Endodermal cell (in vitro differentiated cells): ENCODE measurements at regions not wholly inside any gene's neighbourhood (a gene's known extent, or its start where the extent isn't known, plus 50 kb on each side); places are given as distances from the start of the nearest gene placed in this dataset.
"Not testable (repeated sequence)": the region's sequence is repeated elsewhere in the genome, so short reads cannot be mapped to it uniquely, and the experiment has no call there.

Source experiments
- DNase-seq: peaks from one replicate; pipeline ENCODE4 v3.0.0-alpha.2; 2017
- H3K27ac ChIP-seq: 2 replicates; pipeline ENCODE4 v1.5.1; 2013; ENCODE audit warnings: mild to moderate bottlenecking, low read depth, low read length, moderate library complexity
- H3K27me3 ChIP-seq: 2 replicates; pipeline ENCODE4 v1.6.1; 2013; ENCODE audit warnings: mild to moderate bottlenecking, low read length, moderate library complexity; ENCODE audit not compliant: insufficient read depth, control insufficient read depth, poor library complexity, severe bottlenecking
- H3K36me3 ChIP-seq: 2 replicates; pipeline ENCODE4 v1.7.0; 2013; ENCODE audit warnings: mild to moderate bottlenecking, low read length, moderate library complexity; ENCODE audit not compliant: control insufficient read depth, insufficient read depth
- H3K4me1 ChIP-seq: one replicate; pipeline ENCODE4 v1.7.0; 2013; ENCODE audit warnings: low read length; ENCODE audit not compliant: control insufficient read depth, insufficient read depth
- H3K4me3 ChIP-seq: 2 replicates; pipeline ENCODE4 v1.5.1; 2013; ENCODE audit warnings: mild to moderate bottlenecking, low read length, moderate library complexity
- H3K9ac ChIP-seq: 2 replicates; pipeline ENCODE4 v1.6.1; 2013; ENCODE audit warnings: mild to moderate bottlenecking, low read length, moderate library complexity; ENCODE audit not compliant: poor library complexity, severe bottlenecking; ENCODE audit errors: extremely low read depth
- H3K9me3 ChIP-seq: 2 replicates; pipeline ENCODE4 v1.6.1; 2013; ENCODE audit warnings: mild to moderate bottlenecking, low read length, moderate library complexity; ENCODE audit not compliant: control insufficient read depth
- H3K27ac Mint-ChIP-seq: 2 replicates; pipeline ENCODE4 v1.8.0; 2020; ENCODE audit warnings: mixed read lengths
- H3K27me3 Mint-ChIP-seq: 2 replicates; pipeline ENCODE4 v1.8.0; 2021; ENCODE audit warnings: mild to moderate bottlenecking, mixed read lengths; ENCODE audit not compliant: insufficient read depth
- H3K36me3 Mint-ChIP-seq: 2 replicates; pipeline ENCODE4 v1.8.0; 2020; ENCODE audit warnings: low read depth, mixed read lengths
- H3K4me1 Mint-ChIP-seq: 2 replicates; pipeline ENCODE4 v1.8.0; 2020; ENCODE audit warnings: mixed read lengths
- H3K4me3 Mint-ChIP-seq: 2 replicates; pipeline ENCODE4 v1.8.0; 2020; ENCODE audit warnings: mild to moderate bottlenecking, moderate library complexity, mixed read lengths
- H3K9me3 Mint-ChIP-seq: 2 replicates; pipeline ENCODE4 v1.8.0; 2020; ENCODE audit warnings: mild to moderate bottlenecking, mixed read lengths
- WGBS, 2 experiments: methylation state at CpG; one replicate each; pipeline versions ENCODE4 v1.1.5 to v1.1.7; 2013; ENCODE audit warnings: missing lambda C conversion rate in 2 of 2, mixed read lengths in 1 of 2; ENCODE audit not compliant: insufficient coverage in 1 of 2, insufficient read length in 1 of 2; 5-methylcytosine and 5-hydroxymethylcytosine counted together
- TF ChIP-seq, protein P1 (sequence below): fragments of 200-600 bp; sonication (generic); conservative IDR thresholded peaks from 2 replicates; pipeline ENCODE4 v1.5.0; 2021; ENCODE audit warnings: antibody characterized with exemption, mild to moderate bottlenecking

DNA sequence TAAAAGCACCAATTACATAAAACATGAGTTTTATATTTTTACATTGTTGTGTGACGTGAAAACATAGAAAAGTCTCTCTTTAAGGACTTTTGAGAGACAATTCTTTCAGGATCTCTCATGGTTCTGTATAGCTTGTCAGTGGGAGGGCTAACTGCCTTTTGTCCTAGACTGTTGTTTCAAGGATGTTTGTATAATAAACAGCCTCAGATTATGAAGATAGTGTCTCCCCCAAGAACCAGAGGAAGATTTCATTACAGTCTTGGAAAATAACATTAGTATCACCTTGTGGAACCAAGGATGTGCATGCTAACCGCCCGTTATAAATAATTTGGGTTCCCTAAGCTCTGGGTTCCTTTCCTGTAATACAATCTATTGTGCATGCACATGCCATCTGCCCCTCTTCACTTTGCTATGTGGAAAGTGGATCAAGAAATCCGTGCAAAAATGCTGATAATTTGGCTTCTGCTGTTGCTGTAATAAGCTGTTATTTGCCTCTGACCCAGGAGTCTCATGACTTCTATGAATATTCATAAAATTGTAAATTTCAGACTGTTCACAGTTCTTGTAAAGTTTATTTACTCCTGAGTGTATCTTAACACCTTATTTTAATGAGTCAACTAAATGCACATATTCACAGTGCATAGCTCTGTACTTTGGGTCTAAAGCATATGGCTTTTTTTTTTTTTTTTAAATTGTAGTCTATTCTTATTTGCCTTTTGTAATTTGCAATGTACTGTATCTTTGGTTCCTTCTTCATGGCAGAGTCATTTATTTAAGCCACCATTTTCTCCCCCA, 265.5 kb downstream of the PTH2R start:
- H3K4me3 Mint-ChIP-seq, result no peak overlapping the region
- H3K9ac ChIP-seq, result no peak overlapping the region
- no peaks in the 10 kb centered on the region for H3K4me1 ChIP-seq
- H3K9me3 ChIP-seq, result no peaks in the 10 kb centered on the region
- H3K27ac ChIP-seq, result no peak overlapping the region
- no peaks in the 10 kb centered on the region for H3K9me3 Mint-ChIP-seq
- H3K4me1 Mint-ChIP-seq, result peaks cover 16% of the 10 kb centered on the region
- TF ChIP-seq, protein P1, sequence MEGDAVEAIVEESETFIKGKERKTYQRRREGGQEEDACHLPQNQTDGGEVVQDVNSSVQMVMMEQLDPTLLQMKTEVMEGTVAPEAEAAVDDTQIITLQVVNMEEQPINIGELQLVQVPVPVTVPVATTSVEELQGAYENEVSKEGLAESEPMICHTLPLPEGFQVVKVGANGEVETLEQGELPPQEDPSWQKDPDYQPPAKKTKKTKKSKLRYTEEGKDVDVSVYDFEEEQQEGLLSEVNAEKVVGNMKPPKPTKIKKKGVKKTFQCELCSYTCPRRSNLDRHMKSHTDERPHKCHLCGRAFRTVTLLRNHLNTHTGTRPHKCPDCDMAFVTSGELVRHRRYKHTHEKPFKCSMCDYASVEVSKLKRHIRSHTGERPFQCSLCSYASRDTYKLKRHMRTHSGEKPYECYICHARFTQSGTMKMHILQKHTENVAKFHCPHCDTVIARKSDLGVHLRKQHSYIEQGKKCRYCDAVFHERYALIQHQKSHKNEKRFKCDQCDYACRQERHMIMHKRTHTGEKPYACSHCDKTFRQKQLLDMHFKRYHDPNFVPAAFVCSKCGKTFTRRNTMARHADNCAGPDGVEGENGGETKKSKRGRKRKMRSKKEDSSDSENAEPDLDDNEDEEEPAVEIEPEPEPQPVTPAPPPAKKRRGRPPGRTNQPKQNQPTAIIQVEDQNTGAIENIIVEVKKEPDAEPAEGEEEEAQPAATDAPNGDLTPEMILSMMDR, result no peak
- no peak for DNase-seq
- H3K27ac Mint-ChIP-seq, result no peak overlapping the region
- no peaks in the 10 kb centered on the region for H3K36me3 ChIP-seq
- H3K27me3 ChIP-seq, result no peaks in the 10 kb centered on the region
- no peaks in the 10 kb centered on the region for H3K36me3 Mint-ChIP-seq
- no peak overlapping the region for H3K4me3 ChIP-seq
- 66 to 69% methylated on average over 4 of the region's 4 CpGs for WGBS, 2 experiments
- H3K27me3 Mint-ChIP-seq, result no peaks in the 10 kb centered on the region

DNA sequence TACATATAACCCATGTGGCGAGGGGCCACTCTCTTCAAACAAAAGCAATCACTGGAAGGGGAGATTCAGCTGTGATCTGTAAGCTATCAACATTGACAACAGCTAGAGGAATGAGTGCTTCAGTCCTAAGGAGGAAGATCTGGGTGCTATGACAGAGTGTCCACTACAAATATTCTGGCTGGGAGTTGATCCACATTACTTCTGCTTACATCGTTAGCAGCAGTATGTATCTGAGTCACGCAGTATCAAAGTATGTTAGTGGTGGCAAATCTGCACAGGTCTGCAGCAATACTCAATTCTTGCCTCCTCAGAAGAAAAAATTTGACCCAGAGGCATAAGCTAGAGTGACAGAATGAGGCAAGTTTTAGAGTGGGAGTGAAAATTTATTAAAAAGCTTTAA, 267.0 kb downstream of the PTH2R start:
- no peaks in the 10 kb centered on the region for H3K27me3 ChIP-seq
- no peak overlapping the region for H3K9ac ChIP-seq
- Mint-ChIP-seq H3K36me3 (no peaks in the 10 kb centered on the region), H3K4me3 (no peak overlapping the region), H3K4me1 (peaks cover 19% of the 10 kb centered on the region), H3K27ac (no peak overlapping the region), H3K27me3 (no peaks in the 10 kb centered on the region), H3K9me3 (no peaks in the 10 kb centered on the region)
- TF ChIP-seq, protein P1, result no peak
- no peak overlapping the region for H3K4me3 ChIP-seq
- no peaks in the 10 kb centered on the region for H3K4me1 ChIP-seq
- no peak overlapping the region for H3K27ac ChIP-seq
- no peaks in the 10 kb centered on the region for H3K36me3 ChIP-seq
- WGBS, 2 experiments, result 83 to 91% methylated on average over 3 of the region's 3 CpGs
- no peak for DNase-seq
- H3K9me3 ChIP-seq, result no peaks in the 10 kb centered on the region

DNA sequence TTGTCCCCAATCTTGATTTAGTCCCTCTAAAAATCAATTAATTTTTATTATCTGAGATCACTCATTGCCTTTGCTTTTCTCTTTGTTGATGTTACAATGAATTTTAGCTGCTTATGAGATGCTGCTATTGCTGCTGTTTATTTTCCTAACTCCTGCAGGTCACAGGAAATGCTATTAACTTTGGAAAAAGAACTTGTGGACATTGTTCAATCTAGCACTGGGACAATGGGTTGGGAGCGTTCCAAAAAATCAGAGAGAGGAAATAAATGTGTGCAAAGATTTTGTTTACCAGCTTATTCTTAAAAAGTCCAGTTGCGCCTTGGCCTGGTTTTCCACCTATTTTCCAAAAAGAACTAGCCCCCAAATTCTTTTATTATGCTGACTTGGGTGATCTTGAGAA, 268.3 kb downstream of the PTH2R start:
- H3K4me1 Mint-ChIP-seq, result peaks cover 19% of the 10 kb centered on the region
- no peaks in the 10 kb centered on the region for H3K9me3 ChIP-seq
- no peak overlapping the region for H3K27ac ChIP-seq
- no peak overlapping the region for H3K4me3 ChIP-seq
- no peaks in the 10 kb centered on the region for H3K36me3 ChIP-seq
- no peaks in the 10 kb centered on the region for H3K36me3 Mint-ChIP-seq
- no peak overlapping the region for H3K4me3 Mint-ChIP-seq
- no peak overlapping the region for H3K9ac ChIP-seq
- H3K27me3 ChIP-seq, result no peaks in the 10 kb centered on the region
- TF ChIP-seq, protein P1, result no peak
- 96% methylated on average over 1 of the region's 2 CpGs; no CpG with 5 or more reads in 1 of the 2 experiments for WGBS, 2 experiments
- no peak overlapping the region for H3K27ac Mint-ChIP-seq
- H3K27me3 Mint-ChIP-seq, result no peaks in the 10 kb centered on the region
- peaks cover 1% of the 10 kb centered on the region for H3K9me3 Mint-ChIP-seq
- H3K4me1 ChIP-seq, result no peaks in the 10 kb centered on the region
- no peak for DNase-seq

DNA sequence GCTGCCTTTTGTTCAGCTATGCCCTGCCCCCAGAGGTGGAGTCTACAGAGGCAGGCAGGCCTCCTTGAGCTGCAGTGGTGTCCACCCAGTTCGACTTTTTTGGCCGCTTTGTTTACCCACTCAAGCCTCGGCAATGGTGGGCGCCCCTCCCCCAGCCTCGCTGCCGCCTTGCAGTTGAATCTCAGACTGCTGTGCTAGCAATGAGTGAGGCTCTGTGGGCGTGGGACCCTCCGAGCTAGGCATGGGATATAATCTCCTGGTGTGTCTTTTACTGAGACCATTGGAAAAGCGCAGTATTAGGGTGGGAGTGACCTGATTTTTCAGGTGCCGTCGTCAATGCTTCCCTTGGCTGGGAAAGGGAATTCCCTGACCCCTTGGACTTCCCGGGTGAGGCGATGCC, 279.3 kb downstream of the PTH2R start:
- not testable (repeated sequence) for H3K27ac ChIP-seq, H3K36me3 ChIP-seq, H3K27ac Mint-ChIP-seq, H3K4me3 ChIP-seq, DNase-seq, H3K27me3 Mint-ChIP-seq, H3K4me3 Mint-ChIP-seq, H3K4me1 ChIP-seq, H3K27me3 ChIP-seq, H3K9ac ChIP-seq, H3K36me3 Mint-ChIP-seq, H3K4me1 Mint-ChIP-seq
- H3K9me3 ChIP-seq, result peaks cover 15% of the 10 kb centered on the region
- peaks cover 39% of the 10 kb centered on the region for H3K9me3 Mint-ChIP-seq
- 95 to 96% methylated on average over 9 to 13 of the region's 13 CpGs for WGBS, 2 experiments
